Smooth muscle cell of the brain vasculature (primary cell): ENCODE measurements at regions not wholly inside any gene's neighbourhood (a gene's known extent, or its start where the extent isn't known, plus 50 kb on each side); places are given as distances from the start of the nearest gene placed in this dataset.

Experiments used
- DNase-seq: peaks from one replicate; pipeline ENCODE4 v3.0.0-alpha.2; 2012; ENCODE audit warnings: low read depth, low spot score

DNA sequence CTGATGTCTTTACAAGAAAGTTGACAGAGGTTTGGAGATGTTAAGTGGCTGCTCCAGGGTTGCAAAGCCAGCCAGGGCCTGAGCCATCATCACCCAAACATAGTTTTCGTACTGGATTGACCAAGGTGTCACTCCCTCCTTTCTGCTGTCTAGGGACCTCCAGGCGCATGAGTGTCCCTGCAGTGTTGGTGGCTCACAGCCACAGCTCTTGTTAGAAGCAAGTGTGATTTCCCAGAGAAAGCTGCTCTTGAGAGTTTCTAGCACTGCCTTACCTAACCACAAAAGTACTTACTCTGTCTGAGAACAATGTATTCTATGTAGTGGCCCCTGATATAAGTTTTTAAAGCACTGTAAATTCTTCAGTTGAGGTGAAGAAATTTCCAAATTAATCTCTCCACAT is 144.1 kb downstream of the SOX2 start:
- DNase-seq, result no peak

DNA sequence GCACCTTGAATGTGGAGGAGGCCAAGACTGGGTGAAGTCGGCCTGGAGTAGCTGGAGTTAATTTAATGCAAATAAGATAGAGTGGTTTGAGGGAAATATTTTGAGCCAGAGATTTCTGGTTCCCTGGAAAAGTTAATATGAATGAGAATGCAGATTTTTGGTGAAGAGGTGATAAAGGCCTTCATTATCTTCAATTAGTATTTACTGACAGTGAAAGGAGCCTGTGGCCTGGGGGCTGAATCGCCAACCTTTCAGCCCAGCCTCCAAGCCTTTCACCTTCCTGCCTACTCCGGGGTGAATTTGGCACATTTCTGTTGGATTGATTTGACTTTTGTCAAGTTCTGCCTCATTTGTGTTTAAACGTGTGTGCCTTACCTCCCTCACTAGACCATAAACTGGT is 147.8 kb downstream of the SOX2 start:
- DNase-seq, result no peak

DNA sequence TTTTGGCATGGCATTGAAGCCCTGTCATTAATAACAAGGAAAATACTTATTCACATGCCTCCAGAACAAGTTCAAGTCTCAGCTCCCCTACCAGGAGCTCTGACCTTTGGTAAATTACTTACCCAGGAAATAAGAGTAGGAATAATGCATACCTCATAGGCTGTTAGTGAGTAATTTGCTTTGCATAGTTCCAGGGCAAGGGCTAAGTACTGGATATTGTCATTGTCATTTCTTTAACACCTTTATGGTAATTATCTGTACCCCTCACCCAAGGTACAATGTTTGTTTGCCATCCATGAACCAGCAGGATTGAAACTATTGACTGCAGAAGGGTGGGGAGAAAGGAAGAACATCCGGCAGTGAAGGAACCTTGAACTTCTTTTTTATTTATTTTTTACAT is 148.5 kb downstream of the SOX2 start:
- DNase-seq, result no peak

DNA sequence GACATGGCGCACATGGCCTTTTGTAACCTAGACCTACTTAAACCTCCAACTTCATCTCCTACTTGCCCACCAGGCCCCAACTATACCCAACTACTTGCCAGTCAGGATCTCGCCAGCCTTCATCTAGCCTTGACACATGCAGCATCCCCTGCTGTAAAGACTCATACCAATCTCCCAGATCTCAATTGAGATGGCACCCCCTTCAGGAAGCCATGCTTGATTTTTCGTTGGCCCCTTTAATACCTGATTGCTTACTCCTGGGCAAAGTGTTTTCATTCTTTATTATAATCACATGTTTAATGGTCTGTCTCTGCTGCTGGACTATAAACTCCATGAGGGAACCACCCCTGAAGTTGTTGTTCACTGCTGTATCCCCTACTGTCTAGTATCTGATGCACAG is 150.8 kb downstream of the SOX2 start:
- no peak for DNase-seq

DNA sequence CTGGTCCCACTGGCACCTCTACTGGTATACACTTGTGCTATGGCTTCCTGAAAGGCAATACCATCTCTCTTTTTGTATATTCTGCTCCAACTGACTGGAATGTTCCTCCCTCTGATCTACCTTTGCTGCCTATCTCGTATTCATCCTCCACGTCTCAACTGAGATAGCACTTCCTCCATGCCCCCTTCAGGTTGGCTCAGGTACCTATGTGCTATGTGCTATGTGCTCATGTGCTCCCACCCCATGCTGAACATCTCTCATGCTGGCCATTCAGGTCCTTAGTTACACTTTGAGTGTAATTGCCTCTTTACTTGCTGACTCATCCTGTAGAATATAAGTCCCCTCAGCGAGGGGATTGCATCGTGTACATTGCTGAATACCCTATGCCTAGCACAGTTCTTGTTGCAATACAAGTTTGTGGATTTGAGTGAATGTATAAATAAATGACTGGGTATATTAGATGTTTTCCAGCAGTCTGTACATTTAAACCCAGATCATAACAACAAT is 156.9 kb downstream of the SOX2 start:
- no peak for DNase-seq

DNA sequence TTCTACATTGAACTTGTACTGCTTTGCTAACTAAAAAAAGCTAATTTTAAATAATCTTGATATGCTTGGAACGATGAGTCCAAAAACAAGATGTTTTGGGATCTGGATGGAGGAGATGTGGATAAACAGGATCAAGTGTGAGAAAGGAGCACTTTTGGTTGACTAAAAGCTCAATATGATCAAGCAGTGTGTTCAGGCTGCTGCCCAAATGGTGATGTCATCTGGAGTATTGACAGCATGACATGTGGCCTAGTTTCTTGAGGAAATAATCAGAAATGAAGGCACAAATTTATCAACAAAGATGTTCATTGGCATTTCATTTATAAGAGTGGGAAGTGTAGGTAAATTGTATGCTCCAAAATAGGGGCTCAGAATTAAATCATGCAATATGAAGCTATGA is 161.2 kb downstream of the SOX2 start:
- DNase-seq, result no peak

DNA sequence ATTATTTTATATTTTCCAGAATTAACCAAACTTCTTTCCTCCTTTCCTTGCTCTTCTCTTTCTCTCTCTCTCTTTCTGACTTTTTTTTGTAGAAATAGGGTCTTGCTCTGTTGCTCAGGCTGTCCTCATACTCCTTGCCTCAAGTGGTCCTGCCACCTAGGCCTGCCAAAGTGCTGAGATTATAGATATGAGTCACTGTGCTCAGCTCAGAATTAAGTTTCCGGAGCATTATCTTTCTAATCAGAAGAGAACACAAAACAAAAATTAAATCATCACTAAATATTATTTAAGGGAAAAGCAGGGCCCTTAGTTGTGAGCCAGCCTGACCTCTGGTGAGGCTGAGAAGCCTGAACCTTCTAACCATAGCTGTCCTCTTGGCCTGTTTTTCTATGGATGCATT is 168.2 kb downstream of the SOX2 start:
- DNase-seq, result no peak

DNA sequence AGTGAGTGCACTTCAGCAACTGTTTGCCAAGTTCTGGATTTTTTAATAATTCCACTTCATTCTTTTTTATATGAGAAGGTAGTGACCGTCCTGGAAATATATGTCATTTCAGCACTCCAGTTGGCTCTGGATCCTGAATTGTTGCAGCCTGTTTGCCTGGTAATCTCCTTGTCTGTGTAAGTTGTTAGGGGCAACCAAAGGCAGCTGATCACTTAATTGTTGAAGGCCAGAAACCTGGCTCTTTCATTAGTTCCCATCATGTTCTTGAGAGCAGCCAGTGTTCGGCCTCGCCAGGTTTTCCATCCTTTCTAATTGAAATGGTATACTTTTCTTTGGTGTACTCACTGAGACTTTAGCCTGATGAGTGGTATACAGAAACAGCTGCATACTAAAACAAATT is 168.6 kb downstream of the SOX2 start:
- DNase-seq, result no peak

DNA sequence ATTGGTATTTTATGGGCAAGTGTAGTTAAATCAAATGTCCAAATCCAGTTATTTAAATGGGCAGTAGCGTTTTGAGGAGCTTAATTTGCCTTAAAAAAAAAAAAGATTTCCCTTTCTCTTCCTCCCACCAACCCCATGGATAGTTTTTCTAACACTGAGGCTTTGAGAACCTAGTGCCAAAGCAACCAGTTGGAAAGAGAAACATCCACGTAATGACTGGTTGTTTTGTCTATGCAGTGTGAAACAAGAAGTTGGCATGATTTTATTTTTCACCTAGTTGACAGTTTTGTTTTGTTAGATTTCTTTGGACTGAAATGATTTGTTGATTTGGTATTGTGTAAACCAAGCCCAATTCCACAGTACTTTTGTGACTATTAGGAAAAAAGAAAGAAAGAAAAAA is 170.0 kb downstream of the SOX2 start:
- no peak for DNase-seq

DNA sequence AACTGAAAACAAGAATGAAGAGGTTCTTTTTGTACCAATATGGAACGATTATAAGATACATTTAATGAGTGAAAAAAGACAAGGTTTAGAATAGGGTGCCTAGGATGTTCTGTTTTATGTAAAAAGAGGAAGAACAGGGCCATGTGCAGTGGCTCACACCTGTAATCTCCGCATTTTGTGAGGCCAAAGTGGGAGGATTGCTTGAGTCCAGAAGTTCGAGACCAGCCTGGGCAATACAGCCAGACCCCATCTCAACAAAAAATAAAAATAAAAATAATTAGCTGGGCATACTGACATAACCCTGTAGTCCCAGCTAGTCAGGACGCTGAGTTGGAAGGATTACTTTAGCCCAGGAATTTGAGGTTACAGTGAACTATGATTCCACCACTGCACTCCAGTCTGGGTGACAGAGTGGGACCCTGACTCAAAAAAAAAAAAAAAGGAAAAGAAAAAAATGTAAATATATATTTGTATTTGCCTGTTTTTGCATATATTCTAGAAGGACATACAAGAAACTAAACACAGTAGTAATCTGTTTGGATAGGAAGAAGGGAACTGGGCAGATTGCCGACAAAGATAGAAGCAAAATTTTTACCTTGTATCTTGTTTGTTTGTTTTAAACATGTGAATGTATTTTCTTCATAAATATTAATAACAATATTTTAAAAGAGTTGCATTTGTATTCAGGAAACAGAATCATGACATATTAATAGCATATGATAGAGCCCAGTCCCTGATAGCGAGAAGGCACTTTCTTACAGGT is 174.3 kb downstream of the SOX2 start:
- DNase-seq, result no peak

DNA sequence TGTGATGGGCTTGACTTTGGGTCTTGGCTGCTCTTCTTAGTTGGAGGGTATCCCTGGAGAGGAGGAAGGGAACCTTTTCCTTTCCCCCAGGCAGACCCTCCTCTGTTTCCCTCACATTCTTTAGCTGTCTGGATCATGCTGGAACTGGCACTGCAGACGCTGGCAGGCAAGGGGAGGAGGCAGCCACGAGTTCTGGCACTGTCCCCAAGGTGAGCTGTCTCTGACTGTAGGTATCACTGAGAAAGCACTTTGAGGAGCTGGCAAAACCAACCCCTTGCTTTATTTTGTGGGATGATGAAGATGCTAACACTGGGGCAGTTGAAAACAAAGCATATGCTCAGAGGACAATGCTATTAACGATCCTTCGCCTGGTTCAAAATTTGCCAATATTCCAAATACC is 175.0 kb downstream of the SOX2 start:
- no peak for DNase-seq

DNA sequence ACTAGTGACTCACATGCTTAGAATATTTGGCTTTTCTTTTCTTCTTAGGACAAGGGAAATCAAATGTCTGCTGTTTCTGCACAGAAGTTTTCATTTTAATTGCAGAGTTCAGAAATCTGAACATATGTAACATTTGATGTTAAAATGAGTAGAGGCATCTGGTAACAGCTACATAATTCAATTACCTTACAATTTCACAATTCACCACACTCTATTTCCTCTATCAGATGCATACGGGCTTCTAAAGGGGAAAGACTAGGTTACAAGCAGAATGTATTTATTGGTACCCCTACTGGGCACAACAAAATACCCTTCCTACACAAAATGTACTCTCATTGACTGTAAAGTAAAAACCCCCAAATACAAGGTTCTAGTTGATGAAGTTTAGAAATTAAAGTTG is 176.0 kb downstream of the SOX2 start:
- no peak for DNase-seq

DNA sequence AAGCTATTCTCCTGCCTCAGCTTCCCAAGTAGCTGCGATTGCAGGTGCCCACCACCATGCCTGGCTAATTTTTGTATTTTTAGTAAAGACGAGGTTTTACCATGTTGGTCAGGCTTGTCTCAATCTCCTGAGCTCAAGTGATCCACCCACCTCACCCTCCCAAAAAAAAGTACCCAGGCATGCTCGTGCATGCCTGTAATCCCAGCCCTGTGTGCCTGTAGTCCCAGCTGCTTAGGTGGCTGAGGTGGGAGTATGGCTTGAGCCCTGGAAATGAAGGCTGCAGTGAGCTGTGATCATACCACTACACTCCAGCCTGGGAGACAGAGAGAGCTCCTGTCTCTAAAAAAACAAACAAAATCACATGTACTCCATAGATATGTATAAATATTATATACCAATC is 176.5 kb downstream of the SOX2 start:
- DNase-seq, result no peak

DNA sequence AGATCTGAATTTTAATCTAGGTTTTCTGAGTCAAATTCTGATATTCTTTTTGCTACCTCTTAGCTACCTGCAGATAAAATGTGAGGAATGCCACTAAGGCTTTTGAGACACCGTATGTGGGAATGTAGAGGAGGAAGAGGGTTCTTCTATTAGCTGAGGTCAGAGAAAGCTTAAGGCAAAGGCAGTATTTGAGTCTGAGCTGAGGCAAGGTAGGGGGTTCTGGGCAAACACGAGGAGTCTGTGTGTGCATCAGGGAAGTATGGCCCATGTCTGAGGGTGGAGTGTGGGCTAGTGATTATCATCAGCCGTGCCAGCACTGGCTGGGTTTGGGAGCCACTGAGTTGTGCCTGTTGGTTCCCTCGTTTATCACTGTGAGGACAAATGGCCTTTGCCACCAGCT is 181.1 kb downstream of the SOX2 start:
- no peak for DNase-seq

DNA sequence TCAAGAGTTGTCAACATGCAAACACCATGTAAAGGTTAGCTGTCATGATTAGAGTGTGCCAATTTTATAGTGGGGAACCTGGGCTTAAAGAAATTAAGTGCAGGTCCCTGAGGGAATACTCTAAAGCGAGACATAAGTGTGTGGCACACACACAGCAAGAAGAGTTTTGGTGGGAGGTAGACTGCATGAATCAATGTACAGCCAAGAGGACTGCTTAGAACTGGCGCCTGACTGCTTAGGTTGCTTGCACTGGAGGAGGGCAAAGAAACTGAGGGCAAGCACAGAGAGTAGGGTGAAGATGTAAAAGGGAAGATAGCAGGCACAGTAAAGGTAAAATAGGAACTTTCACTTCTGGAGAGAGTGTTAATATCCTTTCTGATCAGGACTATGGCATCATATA is 184.9 kb downstream of the SOX2 start:
- no peak for DNase-seq

DNA sequence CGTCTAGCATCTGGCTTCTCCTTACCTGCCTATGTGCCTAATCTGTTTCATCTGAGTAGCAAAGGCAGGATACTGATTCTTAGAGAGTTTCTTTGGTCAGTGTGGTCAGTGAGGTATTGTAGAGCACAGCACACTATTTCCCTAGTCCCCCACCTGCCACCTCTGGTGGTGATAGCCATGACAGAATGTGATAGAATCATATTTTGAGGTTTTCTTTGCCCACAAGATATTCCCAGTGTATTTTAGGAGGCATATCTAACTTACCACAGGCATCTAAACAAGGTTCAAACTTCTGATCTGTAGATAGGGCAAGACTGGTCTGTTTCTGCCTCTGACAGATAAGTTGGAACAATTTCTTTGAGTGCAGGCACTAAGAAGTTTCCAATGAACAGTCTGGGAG is 188.0 kb downstream of the SOX2 start:
- DNase-seq, result no peak

DNA sequence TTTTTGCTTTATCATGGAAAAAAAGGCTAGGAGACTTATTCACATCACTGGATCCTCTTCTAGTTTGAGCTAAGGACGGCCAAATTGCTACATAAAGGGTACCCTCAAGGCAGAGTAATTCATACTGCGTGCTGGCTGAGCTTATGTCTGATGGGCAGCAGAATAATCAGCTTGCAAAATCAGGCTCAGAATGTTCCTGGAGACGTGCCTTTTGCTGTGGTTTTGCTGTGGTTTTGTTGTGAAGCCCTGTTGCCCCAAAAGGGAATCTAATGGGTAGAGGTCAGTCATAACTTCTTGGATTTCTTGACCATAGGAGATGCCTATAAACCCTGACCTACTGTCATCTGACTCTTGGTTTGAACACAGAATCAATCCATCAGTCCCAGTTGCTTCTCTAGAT is 189.9 kb downstream of the SOX2 start:
- no peak for DNase-seq

DNA sequence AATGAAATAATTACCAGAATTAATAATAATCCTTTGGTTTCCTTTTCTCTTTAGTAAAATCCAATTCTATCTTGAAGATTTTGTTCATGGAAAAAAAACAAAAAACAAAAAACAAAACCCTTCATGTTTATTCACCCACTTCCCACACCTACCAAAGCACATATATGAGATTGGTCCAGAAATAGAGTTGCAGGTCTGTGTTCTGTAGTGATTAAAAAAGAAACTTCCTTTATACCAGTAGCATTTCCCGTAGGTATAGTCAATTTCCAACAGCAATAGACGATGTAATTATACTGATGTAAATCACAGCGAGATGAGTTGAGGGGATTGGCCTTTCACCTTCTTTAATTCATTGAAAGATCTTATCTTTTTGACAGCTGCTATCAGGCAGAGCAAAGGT is 194.6 kb downstream of the SOX2 start:
- DNase-seq, result no peak

DNA sequence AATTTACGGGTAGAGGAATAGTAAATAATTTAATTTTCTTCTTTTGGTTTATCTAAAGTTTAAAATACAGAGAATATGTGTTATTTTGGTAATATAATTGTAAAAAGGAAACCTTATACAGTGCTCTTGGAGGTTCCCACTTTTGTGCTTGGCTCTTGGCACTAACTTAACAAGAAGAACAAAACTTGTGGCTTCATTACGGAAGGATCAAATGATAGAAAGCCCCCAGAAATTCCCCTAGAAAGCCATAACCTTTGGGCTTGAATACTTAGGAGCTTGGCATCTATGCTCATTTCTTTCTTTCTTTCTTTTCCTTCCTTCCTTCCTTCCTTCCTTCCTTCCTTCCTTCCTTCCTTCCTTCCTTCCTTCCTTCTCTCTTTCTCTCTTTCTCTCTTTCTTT is 197.5 kb downstream of the SOX2 start:
- DNase-seq, result no peak

DNA sequence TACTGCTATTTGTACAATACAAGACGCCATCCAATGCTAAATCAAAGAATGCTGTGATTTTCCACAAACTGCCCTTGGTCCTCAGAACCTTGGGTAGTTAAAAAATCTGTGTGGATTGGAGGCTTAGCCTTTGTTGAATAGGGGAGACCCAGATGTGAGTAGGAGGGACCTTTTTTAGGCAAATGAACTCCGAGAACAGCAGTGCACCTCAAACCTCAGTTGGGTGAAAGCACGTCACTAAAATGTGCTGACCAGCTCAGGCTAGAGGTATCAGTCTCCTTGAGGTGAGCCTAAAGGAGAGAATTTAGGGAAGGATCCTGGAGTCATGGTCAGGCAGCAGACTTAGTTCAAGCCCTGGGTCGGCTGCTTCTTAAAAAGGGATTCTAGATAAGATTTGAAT is 200.7 kb downstream of the SOX2 start:
- no peak for DNase-seq

DNA sequence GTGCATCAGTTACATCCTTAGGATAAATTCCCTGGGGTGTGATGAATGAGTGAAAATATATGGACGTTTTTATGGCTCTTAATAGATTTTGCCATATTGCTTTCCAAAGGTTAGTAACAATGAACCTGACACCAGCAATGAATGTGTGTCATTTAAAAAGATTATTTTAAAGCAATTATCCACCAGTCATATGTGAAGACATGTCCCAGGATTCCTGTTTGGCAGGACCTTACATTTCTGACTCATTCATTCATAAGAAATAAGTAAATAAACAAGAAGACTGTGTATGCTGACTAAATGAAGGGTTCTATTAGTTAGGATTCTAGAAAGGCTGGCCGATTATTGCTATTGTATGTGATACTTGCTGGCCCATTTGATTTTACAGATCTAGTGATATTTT is 201.5 kb downstream of the SOX2 start:
- no peak for DNase-seq

DNA sequence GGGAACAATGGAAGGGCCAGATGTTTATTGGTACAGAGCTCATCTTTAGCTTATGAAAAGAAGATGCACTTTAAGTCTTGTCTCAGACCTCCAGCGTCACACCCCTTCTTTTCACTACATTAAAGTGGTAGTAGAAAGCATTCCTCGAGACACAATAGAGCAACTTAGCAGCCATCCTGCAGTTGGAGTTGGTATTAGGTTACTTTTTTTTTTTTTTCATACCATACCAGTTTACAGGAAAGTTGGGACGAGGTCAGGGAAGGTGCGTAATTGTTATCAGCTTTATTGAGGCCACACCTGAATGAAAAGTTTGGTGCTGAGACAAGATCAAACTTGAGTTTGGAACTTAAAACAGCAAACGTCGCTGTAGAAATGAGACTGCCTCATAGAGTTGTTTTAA is 203.8 kb downstream of the SOX2 start:
- no peak for DNase-seq

DNA sequence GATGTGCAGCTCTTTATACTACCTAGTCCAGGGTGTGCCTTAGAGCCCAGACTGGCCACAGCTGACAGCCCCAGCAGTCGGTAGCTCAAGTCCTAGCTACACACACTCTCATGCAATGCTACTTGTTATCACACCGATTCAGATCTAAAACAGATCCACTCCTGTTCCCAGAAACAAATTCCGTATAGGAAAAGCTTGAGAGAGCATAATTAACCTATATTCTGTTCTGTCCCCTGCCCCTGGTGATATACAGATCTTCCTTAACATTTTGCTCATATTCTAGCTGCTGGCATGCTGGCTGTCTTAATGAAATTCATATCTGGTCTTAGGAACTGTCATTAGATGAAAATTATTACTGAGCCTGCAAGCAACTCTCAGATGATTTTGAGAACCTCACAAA is 204.3 kb downstream of the SOX2 start:
- DNase-seq, result no peak

DNA sequence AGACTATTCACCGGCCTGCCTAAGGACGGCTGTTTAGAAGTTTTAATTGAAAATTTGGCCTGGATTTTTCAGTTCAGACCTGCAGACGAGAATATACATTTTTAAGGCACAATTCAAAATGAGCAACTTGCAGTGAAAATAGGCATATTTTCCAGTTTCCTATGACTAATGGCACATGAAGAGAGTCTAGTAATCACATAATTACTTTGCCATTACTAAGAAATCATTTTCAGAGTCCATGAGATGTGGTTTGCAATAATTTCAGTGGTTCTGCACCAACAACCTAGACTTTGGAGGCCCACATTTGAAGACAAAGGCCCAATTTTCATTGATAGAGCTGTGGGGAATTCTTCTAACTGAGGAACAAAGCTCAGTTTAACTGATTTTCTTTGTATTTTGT is 205.3 kb downstream of the SOX2 start:
- DNase-seq, result no peak
